D721Med (cell line): ENCODE measurements at regions not wholly inside any gene's neighbourhood (a gene's known extent, or its start where the extent isn't known, plus 50 kb on each side); places are given as distances from the start of the nearest gene placed in this dataset.
"Not testable (repeated sequence)": the region's sequence is repeated elsewhere in the genome, so short reads cannot be mapped to it uniquely, and the experiment has no call there.

Source experiments
- DNase-seq: peaks from one replicate; pipeline ENCODE4 v3.0.0; 2011; ENCODE audit warnings: low spot score; ENCODE audit not compliant: insufficient read length
- FAIRE-seq: peaks from 2 replicates; lab custom pipeline; 2011; peaks lifted over from hg19 to GRCh38; lab: Jason Lieb, UNC
- TF ChIP-seq, protein P1 (sequence below): IDR thresholded peaks from 2 replicates; pipeline ENCODE4 v1.5.1; 2012; ENCODE audit warnings: mild to moderate bottlenecking, control low read depth; ENCODE audit not compliant: insufficient read depth; ENCODE audit errors: missing control alignments

- DNase-seq (no peak), FAIRE-seq (peak; percentile 11)
- TF ChIP-seq, protein P1, sequence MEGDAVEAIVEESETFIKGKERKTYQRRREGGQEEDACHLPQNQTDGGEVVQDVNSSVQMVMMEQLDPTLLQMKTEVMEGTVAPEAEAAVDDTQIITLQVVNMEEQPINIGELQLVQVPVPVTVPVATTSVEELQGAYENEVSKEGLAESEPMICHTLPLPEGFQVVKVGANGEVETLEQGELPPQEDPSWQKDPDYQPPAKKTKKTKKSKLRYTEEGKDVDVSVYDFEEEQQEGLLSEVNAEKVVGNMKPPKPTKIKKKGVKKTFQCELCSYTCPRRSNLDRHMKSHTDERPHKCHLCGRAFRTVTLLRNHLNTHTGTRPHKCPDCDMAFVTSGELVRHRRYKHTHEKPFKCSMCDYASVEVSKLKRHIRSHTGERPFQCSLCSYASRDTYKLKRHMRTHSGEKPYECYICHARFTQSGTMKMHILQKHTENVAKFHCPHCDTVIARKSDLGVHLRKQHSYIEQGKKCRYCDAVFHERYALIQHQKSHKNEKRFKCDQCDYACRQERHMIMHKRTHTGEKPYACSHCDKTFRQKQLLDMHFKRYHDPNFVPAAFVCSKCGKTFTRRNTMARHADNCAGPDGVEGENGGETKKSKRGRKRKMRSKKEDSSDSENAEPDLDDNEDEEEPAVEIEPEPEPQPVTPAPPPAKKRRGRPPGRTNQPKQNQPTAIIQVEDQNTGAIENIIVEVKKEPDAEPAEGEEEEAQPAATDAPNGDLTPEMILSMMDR = no peak
Observed at GRCh38 chr4:103422467-103423219, 224.5 kb upstream of the CENPE start.

GRCh38 chr4:103415801-103416200, 217.7 kb upstream of the CENPE start:
- FAIRE-seq (no peak), DNase-seq (no peak)
- TF ChIP-seq, protein P1 = no peak

- DNase-seq, FAIRE-seq: not testable (repeated sequence)
Observed at GRCh38 chr4:103412646-103413045, 214.5 kb upstream of the CENPE start.

- DNase-seq = no peak
- no peak for FAIRE-seq
- TF ChIP-seq, protein P1 = no peak
Observed at GRCh38 chr4:103410386-103410785, 212.2 kb upstream of the CENPE start.

- FAIRE-seq = no peak
Observed at GRCh38 chr4:103405415-103405814, 207.3 kb upstream of the CENPE start.

DNA sequence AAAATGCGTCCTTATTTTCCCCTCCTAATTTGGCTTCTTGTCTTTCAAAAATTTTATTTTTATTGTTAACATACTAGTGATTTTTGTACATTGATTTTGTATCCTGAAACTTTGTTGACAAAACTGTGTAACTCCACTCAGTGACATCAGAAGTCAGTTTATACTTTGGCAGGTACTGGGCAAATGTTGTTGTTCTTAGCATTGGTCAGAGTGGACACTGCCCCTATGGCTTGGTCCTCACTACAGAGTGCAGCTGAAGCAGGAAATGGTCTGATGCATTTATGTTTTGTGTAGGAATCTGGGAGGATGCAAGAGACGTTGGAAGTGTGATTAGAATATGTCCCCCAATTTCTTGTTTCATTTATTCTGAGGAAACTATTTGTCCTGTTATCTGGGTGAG, 205.5 kb upstream of the CENPE start:
- FAIRE-seq = no peak
- no peak for DNase-seq
- TF ChIP-seq, protein P1 = no peak

More at GRCh38 chr4:103405415-103405814, 207.3 kb upstream of the CENPE start:
- DNase-seq = no peak
- TF ChIP-seq, protein P1 = no peak

DNA sequence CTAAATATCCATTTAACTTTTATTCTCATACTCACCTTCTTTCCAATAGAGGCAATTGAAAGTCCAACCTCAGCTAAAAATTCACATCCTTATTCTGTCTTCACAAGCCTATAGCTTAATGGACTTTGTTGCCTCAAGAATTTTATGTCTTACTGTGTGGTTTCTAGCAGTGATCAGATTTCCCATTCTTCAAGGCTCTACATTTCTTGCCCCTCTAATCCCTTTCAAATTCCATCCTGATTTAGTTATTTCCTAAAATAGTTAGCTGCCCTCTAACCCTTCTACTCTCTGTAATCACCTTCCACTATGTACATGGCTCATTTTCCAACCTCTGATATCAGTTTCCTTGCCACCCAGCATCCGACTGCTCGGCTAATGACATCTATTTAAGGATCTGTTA, 204.1 kb upstream of the CENPE start:
- TF ChIP-seq, protein P1 = no peak
- FAIRE-seq (no peak), DNase-seq (no peak)

GRCh38 chr4:103400405-103400804, 202.3 kb upstream of the CENPE start:
- TF ChIP-seq, protein P1 = no peak
- FAIRE-seq (no peak), DNase-seq (no peak)
